ENCODE measurements at regions not wholly inside any gene's neighbourhood (a gene's known extent, or its start where the extent isn't known, plus 50 kb on each side); places are given as distances from the start of the nearest gene placed in this dataset.

GRCh38 chr3:76134166-76134565, 348.8 kb upstream of the ZNF717 start:
- intact Hi-C loops (cut with micrococcal nuclease), result no loop called here
- in situ Hi-C loops (cut with MboI), result no loop called here
- no peak for FAIRE-seq
- Histone ChIP-seq H3K9ac (ENCODE audit: insufficient read depth in 1 of 2, low read depth in 2 of 2, low read length in 2 of 2) (no peak overlapping the region), H4K20me1 (replicated peaks; ENCODE audit: control insufficient read depth, insufficient read depth, low read length) (no peaks in the 10 kb centered on the region), H2AFZ (ENCODE audit: low read depth, low read length) (no peak overlapping the region), H3K9me1 (ENCODE audit: control insufficient read depth, insufficient read depth, low read length) (no peaks in the 10 kb centered on the region), H3K9me3 (replicated peaks; ENCODE audit: control insufficient read depth, insufficient read depth, low read depth, low read length) (no peaks in the 10 kb centered on the region), H3K27ac (ENCODE audit: extremely low read depth, low read depth, low read length) (no peak overlapping the region), H3K4me3 (no peak overlapping the region), H3K27me3 (ENCODE audit: control insufficient read depth in 2 of 2, insufficient read depth in 2 of 2, low read length in 2 of 2) (no peaks in the 10 kb centered on the region), H3K79me2 (ENCODE audit: control insufficient read depth, insufficient read depth, low read length) (no peaks in the 10 kb centered on the region), H3K4me1 (replicated peaks in 1 of 2; ENCODE audit: control insufficient read depth in 2 of 2, insufficient read depth in 2 of 2, low read length in 2 of 2) (no peaks in the 10 kb centered on the region), H3K4me2 (ENCODE audit: insufficient read depth, low read length) (no peak overlapping the region), H3K36me3 (ENCODE audit: control insufficient read depth, insufficient read depth, low read length) (no peaks in the 10 kb centered on the region)
- no peak for TF ChIP-seq ZNF212 (CRISPR knock-in tag; IDR thresholded peaks at IDR 0.05)
- no peak for TF ChIP-seq ESRRA (IDR thresholded peaks at IDR 0.05; ENCODE audit: borderline replicate concordance, low read depth)
- no peak for TF ChIP-seq BRD9 (IDR thresholded peaks at IDR 0.05; ENCODE audit: low read depth, partially characterized antibody)
- TF ChIP-seq ZNF57 (CRISPR knock-in tag; IDR thresholded peaks at IDR 0.05), result no peak
- TF ChIP-seq ZNF79 (CRISPR knock-in tag; IDR thresholded peaks at IDR 0.05; ENCODE audit: low read depth), result no peak
- TF ChIP-seq KDM5B (IDR thresholded peaks at IDR 0.05; ENCODE audit: insufficient replicate concordance, low read depth, low read length), result no peak
- TF ChIP-seq, protein P1, sequence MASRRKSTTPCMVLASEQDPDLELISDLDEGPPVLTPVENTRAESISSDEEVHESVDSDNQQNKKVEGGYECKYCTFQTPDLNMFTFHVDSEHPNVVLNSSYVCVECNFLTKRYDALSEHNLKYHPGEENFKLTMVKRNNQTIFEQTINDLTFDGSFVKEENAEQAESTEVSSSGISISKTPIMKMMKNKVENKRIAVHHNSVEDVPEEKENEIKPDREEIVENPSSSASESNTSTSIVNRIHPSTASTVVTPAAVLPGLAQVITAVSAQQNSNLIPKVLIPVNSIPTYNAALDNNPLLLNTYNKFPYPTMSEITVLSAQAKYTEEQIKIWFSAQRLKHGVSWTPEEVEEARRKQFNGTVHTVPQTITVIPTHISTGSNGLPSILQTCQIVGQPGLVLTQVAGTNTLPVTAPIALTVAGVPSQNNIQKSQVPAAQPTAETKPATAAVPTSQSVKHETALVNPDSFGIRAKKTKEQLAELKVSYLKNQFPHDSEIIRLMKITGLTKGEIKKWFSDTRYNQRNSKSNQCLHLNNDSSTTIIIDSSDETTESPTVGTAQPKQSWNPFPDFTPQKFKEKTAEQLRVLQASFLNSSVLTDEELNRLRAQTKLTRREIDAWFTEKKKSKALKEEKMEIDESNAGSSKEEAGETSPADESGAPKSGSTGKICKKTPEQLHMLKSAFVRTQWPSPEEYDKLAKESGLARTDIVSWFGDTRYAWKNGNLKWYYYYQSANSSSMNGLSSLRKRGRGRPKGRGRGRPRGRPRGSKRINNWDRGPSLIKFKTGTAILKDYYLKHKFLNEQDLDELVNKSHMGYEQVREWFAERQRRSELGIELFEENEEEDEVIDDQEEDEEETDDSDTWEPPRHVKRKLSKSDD (conservative IDR thresholded peaks at IDR 0.05; ENCODE audit: low read length), result no peak
- no peak for TF ChIP-seq TCF15 (CRISPR knock-in tag; IDR thresholded peaks at IDR 0.05)
- no peak for TF ChIP-seq POLR2B (IDR thresholded peaks at IDR 0.05; ENCODE audit: low read depth, partially characterized antibody)
- TF ChIP-seq, protein P2, sequence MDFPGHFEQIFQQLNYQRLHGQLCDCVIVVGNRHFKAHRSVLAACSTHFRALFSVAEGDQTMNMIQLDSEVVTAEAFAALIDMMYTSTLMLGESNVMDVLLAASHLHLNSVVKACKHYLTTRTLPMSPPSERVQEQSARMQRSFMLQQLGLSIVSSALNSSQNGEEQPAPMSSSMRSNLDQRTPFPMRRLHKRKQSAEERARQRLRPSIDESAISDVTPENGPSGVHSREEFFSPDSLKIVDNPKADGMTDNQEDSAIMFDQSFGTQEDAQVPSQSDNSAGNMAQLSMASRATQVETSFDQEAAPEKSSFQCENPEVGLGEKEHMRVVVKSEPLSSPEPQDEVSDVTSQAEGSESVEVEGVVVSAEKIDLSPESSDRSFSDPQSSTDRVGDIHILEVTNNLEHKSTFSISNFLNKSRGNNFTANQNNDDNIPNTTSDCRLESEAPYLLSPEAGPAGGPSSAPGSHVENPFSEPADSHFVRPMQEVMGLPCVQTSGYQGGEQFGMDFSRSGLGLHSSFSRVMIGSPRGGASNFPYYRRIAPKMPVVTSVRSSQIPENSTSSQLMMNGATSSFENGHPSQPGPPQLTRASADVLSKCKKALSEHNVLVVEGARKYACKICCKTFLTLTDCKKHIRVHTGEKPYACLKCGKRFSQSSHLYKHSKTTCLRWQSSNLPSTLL (IDR thresholded peaks at IDR 0.05), result no peak
- TF ChIP-seq MYBL2 (IDR thresholded peaks at IDR 0.05; ENCODE audit: low read depth), result no peak
- TF ChIP-seq MYBL2 (CRISPR knock-in tag; IDR thresholded peaks at IDR 0.05; ENCODE audit: borderline replicate concordance), result no peak
- no peak for TF ChIP-seq ZNF3 (CRISPR knock-in tag; IDR thresholded peaks at IDR 0.05)
- no peak for TF ChIP-seq TRIM24 (IDR thresholded peaks at IDR 0.05)
- no peak for TF ChIP-seq NCOR1 (IDR thresholded peaks at IDR 0.05)
- no peak for TF ChIP-seq POLR2G (IDR thresholded peaks at IDR 0.05; ENCODE audit: low read depth, low read length)
- TF ChIP-seq GTF2F1 (IDR thresholded peaks at IDR 0.05; ENCODE audit: low read depth, low read length), result no peak
- no peak for TF ChIP-seq ZBED1 (IDR thresholded peaks at IDR 0.05)
- no peak for TF ChIP-seq ZNF232 (CRISPR knock-in tag; IDR thresholded peaks at IDR 0.05)
- no peak for TF ChIP-seq E2F4 (CRISPR knock-in tag; IDR thresholded peaks at IDR 0.05; ENCODE audit: low read depth)
- ChIA-PET POLR2A (no interaction called here), CTCF (ENCODE audit: low intra/inter-chr PET ratio) (no interaction called here)
- BruUV-seq (replicated peaks), result no TSS peak
- DNase-seq (ENCODE audit: extremely low read depth in 1 of 4, low spot score in 3 of 4), result no peak
- WGBS (ENCODE audit: insufficient coverage, low coverage, missing lambda C conversion rate), result 0% methylated on average over 6 of the region's 6 CpGs
- ATAC-seq, result no peak

All from K562 (cell line).